Smooth muscle cell of the brain vasculature (primary cell): ENCODE measurements at regions not wholly inside any gene's neighbourhood (a gene's known extent, or its start where the extent isn't known, plus 50 kb on each side); places are given as distances from the start of the nearest gene placed in this dataset.
"Not testable (repeated sequence)": the region's sequence is repeated elsewhere in the genome, so short reads cannot be mapped to it uniquely, and the experiment has no call there.

Experiments
- DNase-seq: peaks from one replicate; pipeline ENCODE4 v3.0.0-alpha.2; 2012; ENCODE audit warnings: low read depth, low spot score

DNA sequence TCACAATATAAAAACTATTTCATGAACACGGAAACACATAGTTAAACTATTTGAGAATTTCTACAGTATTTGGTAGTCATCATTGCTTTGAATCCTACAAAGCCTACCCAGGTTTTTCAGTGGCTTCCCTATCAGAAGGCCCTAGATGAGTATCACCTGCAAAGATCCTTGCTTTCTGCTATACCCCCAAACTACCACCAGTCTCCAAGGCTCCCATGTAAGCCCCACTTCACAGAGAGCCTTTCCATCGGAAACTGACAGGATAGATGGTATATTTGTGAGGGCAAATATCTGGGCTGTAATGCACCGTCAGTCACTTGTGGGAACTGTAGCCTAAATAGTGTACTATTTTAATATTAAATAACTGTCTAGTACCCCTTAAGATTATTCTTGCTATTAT, 674.3 kb downstream of the BRINP3 start:
- no peak for DNase-seq

DNA sequence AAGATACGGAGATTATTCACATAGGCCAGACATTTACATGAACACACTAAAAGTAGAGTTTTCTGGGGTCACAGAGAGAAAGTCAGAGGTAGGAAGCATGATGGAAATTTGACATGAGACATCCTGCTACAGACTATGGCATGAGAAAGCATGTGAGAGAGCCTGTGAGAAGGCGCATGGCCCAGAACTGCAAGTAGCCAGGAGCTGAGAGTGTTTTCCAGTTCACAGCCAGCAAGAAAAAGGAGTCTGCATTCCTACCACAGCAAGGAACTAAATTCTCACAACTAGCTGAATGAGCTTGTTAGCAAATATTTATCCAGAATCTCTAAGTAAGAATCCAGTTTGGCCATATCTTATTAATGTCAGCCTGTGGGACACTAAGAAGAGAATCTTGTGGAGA, 673.3 kb downstream of the BRINP3 start:
- DNase-seq, result no peak

DNA sequence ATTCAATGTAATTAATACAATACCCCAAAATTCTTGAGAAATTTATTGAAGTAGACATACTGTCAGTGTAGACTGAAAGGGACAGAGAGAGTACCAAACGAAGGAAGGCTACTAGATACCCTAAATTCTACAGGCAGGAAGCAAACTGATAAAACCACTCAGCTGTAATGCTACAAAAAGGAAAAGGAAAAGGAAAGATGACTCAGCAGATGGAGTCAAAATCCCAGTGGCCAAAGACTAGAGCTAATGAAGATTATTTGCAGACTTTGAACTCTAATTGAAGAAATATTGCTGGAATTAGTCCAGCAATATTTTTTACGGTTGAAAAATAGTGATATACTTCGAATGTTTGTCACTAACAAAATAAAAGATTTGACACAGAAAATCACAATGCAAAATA, 671.9 kb downstream of the BRINP3 start:
- DNase-seq, result no peak

DNA sequence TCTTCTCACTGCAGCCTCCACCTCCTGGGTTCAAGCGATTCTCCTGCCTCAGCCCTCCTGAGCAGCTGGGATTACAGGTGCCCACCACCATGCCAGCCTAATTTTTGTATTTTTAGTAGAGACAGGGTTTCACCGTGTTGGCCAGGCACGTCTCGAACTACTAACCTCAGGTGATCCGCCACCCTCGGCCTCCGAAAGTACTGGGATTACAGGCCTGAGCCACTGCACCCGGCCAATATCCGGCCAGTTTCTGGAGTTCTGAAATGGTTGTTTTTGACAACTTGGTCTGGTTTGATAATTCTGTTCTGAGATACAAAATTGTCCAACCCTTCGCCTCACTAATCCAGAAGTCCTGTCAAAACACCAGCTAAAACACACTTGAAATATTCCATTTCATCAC, 667.0 kb downstream of the BRINP3 start:
- DNase-seq, result not testable (repeated sequence)

DNA sequence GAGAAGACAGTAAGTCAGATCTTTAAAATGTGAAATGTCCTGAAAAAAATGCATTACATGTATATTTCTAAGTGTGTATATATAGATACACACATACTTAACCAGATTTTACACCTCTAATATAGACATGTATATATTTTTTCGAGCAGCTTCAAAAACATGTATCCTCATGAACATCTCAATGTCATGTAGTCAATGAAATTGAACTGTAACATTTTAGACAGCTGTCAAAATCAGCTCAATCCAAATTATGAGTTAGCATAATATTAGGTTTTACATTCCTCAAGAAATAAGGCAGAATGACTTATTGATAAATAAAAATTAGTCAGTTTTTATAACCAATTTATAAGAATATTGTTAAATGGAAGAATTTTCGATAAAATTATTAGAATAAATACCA, 665.7 kb downstream of the BRINP3 start:
- no peak for DNase-seq

DNA sequence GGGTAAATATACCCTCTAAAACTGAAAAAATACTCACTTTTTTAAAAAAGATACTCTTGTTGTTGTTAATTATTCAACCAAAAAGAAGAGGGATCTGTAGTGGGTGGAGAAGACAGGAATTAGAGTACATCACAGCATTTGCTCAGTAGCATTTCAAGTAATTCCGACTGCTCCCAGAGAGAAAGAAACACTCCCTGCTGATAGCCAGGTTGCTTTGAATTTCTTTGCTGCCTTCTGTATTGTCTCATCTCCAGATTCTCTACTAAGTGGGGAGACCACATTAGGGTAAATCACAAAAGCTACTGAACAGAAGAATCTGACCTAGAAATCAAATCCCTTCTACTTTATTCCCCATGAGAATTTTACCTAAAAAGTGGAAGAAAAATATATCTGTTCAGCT, 661.1 kb downstream of the BRINP3 start:
- DNase-seq, result no peak

DNA sequence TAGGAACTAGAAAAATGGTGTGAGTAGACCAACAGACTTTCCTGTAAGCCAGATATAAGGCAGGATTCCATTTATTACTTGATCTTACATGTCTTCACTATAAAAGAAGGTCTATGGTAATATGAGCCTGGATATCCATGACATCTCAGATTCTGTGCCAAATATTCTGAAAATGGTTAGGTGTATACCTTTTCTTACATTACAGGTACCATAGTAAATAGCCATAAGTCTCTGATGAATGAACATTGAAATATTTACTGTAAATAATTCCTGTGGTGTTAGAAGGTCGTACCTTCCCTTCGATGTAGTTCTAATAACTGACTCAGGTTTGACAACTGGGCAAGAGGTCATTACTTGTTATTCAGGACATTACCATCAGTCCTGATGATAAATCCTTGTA, 657.9 kb downstream of the BRINP3 start:
- no peak for DNase-seq

DNA sequence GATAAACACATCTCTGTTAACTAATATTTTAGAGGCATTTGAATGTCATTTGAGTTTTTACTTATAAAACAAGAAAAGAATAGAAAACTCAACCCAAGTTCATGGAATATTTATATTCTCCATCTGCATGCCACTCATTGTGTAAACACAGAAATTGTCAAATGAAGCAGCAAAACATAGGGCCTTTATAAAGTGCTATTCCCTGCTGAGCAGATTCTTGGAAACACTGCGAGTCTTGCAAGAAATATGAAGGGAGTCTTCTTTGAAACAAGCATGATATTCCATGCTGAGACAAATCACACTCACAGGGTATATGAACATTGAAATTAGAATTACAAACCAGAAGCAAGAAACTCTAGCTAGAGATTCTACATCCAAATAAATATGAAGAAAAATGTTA, 655.8 kb downstream of the BRINP3 start:
- DNase-seq, result peak; percentile 35

DNA sequence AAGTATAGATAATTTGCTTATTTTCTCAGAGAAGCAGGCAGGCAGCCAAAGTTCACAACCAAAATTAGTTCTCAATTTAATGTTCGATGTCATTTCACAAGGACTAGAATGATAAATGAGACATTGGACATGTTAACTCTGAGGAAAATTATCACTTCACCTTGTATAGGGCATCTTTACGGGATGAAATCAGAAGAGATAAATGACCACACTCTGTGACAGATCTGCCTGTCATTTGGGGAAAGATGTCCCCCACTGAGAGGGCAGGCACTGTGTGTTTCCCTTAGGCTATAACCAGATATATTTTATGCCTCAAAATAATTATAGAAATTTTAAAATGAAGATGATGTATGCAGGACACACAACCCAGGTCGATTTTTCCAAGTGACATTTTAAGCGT, 642.9 kb downstream of the BRINP3 start:
- no peak for DNase-seq

DNA sequence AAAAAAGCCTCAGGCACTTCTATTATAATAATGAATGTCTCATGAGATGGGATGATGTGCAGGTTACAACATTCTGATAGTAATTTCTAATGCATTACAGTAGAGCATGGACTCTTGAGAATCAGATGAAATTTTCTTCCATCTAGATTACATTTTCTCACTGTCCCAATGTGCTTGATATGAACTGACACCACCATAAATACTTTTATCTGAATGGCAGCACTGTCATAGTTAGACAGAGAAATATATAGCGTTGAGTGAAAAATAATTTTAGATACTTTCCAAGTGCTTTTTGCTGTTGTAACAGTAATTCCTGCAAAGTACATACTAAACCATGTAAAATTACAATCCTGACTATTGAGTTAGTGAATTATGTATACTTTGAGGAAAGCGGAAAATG, 630.1 kb downstream of the BRINP3 start:
- no peak for DNase-seq

DNA sequence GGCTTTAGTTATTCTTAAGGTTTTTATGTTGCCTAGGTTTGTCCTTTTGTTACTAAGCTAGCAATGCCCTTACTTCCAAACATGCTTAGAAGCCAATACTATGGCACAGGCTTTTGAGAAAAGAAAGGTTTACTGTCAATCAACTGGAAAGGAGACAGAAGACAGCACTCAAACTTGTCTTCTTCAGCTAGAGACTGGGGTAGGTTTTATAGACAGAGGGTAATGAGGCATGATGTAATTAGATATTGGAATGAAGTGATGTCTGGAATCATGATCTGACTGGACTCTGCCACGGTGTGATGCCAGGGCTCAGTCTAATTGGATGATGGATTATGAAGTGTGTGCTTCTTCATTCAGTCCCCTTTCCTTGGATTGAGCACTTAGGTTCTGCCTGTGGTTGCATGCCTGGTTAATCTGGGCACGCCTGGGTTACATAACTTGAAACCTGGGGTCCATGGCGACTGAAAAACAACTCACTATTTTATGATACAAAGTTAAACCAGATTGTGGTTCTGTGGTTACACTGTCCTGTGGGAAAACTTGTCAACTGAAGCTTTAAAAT, 625.8 kb downstream of the BRINP3 start:
- no peak for DNase-seq

DNA sequence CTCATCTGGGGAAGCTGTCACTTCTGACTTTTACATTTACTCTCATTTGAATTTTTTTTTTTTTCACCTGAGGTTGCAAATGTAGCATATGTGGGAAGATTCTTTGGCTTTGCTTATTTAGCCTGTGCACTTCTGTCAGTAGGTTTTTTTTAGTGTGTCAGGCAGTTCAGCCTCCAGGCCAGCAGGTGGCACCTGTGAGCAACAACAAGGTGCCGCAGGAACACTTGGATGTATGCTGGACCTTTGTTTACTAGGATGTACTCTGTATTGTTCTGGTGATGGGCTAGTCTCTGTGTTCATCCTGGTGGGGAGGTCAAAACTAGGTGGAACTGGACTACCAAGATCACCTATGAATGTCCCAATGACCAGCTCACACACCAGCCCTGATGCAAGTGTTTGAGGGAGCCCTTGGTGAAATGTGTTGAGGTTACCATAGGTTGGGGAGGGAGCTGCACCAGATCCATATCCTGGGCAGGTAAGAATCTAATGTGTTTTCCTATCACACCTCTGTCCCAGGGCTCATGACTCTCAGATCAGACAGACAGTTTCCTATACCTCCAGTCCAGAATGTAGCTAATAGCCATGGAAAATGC, 618.2 kb downstream of the BRINP3 start:
- no peak for DNase-seq

DNA sequence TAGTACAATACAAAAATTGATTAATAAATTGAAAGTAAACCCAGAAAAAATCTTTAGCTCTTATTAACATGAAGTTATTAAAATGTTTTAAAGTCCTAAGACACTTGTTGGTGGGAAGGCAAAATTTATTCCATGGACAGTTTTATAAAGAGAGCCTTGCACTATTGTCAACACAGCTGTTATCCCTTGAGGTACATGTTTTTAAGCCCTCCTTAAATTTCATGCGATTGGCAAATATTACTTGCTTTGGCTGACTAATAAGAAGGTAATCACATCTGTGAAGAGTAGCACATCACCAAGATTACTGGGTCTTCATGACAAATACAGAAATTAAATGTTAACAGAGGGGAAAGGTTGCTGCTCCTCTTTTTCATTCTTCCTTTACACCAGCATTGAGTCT, 611.1 kb downstream of the BRINP3 start:
- no peak for DNase-seq

DNA sequence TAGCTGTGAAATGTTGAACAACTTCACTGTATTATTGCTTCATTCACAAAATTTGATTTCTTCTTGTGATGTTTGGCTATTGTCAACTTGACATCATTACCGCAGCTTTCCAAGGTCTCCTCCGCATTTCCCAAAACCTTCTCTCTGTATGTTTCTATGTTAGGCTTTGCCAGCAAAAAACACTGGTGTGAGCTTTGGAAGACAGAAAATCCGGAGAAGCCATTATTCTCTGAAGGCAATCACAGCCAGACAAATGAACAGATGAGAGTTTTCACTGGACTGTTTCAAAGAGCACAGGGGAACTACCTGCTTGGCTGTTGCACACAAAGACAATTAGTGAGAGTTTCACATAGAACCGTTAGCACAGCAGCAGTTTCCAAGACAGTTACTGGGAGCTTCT, 609.6 kb downstream of the BRINP3 start:
- DNase-seq, result no peak

DNA sequence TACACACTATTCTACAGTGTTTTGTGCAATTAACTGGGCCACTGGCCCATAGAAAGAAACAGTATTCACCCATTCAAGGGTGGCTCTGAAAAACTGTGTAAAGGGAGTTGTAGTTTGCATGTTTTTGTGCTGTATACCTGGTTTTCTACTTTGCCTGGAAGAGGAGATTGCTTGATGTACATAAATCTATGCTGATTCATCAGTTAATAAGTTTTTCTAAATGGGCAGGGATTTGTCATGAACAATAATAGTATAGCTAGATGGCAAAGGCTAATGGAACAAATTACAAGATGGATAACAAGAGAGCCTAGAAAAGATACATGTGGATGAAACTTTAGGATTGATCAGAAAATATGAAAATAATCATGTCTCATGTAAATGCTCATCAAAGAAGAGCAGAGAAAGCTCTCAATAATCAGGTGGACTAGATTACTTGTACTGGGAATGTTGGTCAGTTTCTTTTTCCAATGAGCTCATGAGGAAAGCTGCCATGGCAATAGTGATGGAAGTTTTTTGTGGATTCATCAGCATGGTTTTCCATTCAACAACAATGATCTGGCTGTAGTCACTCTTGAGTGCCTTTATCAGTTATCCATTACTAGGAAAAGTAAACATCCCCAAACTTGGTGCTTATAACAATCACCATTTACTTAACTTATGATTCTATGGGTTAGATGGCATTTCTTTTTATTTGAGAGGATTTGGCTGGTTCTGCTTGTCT, 602.8 kb downstream of the BRINP3 start:
- no peak for DNase-seq

DNA sequence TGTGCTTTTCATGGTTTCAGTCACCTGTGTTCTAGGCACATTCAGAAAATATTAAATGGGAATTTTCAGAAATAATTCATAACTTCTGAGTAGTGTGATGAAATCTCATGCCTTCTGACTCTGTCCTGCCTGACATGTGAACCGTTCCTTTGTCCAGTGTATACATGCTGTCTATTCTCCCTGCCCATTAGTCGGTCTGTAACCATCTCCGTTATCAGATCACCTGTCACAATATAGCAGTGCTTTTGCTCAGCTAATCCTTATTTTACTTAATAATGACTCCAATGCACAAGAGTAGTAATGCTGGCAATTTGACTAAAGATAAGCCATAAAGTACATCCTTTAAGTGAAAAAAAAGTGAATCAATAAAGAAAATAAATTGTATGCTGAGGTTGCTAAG, 597.5 kb downstream of the BRINP3 start:
- no peak for DNase-seq

DNA sequence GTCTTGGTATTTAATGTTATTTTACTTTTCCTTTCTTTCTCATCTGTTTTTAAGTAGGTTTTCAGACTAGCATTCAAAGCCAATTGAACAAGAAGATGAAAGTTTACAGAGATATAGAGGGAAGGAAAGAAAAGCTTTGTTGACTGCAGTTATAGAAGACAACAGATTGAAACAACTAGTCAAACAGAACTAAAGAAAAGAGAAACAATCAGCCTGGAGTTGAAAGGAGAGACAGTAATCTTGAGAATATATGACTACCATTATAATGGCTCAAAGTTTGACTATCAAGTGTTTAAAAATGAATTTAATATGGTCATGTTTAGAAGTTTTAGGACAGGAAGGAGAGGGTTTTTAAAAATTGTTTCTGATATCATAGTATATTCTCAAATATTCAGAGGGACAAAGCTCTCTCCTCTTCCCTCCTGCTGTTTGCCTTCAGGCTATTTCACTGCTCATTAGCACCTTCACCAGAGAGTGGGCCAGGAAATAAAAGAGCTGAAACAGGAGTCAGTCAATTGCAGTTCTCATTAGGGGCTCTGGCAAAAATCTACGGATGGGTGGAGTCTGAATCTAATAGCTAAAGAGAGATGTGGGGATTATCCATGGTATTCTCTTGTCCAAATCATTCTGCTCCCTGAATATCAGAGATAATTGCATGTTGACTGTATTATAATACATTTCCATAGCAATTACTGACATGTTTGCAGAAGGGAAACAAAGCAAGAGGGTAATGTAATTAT, 577.8 kb downstream of the BRINP3 start:
- DNase-seq, result no peak

DNA sequence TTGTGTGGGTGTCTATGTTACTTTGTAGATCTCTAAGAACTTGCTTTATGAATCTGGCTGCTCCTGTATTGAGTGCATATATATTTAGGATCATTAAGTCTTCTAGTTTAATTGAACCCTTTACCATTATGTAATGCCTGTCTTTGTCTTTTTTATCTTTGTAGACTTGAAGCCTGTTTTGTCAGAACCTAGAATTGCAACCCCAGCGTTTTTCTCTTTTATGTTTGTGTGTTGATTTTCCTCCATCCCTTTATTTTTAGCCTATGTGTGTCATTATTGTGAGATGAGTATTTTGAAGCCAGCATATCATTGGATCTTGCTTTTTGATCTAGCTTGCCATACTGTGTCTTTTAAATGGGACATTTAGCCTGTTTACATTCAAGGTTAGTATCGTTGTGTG, 573.2 kb downstream of the BRINP3 start:
- no peak for DNase-seq

DNA sequence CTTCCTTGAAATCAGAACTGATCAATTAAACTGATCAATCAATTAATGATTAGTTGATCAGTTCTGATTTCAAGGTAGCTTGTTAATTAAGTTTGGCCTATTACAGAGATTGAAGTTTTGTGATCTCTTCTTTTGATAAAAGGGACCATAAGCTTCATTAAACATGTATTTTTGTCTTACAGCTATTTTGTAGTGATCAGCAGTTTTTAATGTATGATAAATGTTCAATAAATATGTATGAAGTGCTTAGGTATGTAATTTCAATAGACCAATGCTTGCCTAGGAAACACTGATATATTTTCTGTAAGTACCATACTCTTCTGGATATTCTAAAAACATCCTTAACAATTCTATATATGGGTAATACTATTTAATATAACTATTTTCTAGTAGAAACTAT, 569.6 kb downstream of the BRINP3 start:
- DNase-seq, result no peak

DNA sequence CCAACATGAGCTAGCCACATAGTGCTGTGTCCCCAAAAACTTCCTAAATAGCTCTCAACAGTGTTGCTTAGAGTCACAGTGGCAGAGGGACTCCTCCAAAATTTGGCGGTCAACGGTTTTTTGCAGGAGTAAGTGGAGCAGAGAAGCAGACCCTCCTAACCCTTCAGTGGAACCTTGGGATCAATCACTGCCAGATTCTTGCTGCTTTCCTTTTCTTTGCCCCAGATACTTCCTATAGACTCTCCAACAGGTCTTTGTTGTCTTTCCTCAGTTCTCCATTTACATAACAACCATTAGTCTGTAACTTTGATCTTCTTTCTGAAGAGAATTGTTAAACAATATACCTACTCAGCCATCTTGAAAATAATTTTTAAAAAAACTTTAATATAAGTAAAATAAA, 556.1 kb downstream of the BRINP3 start:
- no peak for DNase-seq

DNA sequence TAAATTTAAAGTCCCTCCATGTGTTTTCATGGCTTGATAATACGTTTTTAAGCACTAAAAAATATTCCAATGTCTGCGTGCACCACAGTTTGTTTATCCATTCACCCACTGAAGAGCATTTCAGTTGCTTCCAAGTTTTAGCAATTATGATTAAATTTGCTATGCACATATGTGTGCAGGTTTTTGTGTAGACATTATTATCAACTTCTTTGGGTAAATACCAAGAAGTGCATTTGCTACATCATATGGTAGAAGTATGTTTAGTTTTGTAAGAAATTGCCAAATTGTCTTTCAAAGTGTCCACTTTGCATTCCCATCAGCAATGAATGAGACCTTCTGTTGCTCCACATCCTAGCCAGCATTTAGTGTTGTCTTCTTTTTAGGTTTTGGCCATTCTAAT, 550.0 kb downstream of the BRINP3 start:
- DNase-seq, result no peak

DNA sequence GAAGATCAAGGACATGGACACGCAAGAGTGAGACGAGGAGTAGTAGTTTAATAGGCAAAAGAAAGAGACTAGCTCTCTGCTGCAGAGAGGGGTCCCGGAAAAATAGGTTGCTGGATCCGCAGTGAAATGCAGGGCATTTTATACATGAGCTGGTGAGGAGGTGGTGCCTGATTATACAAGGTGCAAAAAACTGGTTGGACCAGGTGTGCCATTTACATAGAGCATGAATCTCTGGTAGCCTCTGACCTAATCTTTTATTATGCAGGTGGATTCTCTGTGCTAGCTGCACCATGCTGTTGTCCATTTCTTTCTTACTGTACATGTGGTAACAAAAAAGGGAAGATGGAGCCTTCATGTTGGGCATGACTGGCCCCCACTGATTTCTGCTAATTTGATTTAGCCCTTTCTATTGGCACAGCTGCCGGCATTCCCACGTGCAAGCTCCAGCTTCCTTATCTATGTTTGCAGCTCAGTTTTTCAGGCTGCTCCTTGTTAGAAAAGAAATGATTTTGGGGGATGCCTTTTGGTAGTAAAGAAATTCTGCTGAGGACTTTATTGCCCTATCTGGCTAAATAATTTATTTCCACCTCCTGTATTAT, 548.1 kb downstream of the BRINP3 start:
- DNase-seq, result no peak
